ENCODE measurements at regions not wholly inside any gene's neighbourhood (a gene's known extent, or its start where the extent isn't known, plus 50 kb on each side); places are given as distances from the start of the nearest gene placed in this dataset.
A peak's percentile ranks its signal among the peaks of the same experiment; 100 is the strongest.

DNA sequence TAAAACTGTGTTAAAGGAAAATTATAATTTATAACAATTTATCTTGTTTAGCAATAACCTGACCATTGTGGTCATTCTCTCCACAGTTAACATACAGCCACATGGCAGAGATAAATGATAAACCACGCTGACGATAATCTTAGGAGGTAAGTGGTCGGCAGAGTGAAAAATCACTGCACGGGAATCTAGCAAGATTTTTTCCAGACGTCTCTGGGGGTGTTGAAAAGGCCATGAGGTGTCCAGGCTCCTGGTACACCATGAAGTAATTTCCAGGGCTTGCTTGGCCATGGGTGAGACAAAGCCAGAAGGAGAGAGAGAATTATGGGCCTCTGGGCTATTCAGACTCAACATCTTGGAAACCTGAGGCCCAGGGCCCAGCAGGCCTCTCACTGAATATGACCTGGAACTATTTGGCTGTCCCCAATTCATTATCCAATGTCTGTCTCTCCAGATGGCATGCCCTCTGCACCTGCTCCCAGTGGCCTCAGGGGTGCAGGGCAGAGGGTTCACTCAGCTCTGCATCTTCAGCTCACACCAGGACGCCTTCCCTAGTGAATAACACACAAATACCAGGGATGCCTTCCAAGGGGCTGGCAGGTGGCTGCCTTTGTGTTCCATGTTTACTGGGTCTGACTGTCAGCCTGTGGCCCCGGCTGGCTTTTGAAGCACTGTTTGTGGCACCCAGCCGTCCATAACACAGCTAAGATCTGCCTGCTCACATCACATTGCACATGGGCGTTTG, 590.4 kb upstream of the PFKP start (continued):
- TF ChIP-seq, protein P1, sequence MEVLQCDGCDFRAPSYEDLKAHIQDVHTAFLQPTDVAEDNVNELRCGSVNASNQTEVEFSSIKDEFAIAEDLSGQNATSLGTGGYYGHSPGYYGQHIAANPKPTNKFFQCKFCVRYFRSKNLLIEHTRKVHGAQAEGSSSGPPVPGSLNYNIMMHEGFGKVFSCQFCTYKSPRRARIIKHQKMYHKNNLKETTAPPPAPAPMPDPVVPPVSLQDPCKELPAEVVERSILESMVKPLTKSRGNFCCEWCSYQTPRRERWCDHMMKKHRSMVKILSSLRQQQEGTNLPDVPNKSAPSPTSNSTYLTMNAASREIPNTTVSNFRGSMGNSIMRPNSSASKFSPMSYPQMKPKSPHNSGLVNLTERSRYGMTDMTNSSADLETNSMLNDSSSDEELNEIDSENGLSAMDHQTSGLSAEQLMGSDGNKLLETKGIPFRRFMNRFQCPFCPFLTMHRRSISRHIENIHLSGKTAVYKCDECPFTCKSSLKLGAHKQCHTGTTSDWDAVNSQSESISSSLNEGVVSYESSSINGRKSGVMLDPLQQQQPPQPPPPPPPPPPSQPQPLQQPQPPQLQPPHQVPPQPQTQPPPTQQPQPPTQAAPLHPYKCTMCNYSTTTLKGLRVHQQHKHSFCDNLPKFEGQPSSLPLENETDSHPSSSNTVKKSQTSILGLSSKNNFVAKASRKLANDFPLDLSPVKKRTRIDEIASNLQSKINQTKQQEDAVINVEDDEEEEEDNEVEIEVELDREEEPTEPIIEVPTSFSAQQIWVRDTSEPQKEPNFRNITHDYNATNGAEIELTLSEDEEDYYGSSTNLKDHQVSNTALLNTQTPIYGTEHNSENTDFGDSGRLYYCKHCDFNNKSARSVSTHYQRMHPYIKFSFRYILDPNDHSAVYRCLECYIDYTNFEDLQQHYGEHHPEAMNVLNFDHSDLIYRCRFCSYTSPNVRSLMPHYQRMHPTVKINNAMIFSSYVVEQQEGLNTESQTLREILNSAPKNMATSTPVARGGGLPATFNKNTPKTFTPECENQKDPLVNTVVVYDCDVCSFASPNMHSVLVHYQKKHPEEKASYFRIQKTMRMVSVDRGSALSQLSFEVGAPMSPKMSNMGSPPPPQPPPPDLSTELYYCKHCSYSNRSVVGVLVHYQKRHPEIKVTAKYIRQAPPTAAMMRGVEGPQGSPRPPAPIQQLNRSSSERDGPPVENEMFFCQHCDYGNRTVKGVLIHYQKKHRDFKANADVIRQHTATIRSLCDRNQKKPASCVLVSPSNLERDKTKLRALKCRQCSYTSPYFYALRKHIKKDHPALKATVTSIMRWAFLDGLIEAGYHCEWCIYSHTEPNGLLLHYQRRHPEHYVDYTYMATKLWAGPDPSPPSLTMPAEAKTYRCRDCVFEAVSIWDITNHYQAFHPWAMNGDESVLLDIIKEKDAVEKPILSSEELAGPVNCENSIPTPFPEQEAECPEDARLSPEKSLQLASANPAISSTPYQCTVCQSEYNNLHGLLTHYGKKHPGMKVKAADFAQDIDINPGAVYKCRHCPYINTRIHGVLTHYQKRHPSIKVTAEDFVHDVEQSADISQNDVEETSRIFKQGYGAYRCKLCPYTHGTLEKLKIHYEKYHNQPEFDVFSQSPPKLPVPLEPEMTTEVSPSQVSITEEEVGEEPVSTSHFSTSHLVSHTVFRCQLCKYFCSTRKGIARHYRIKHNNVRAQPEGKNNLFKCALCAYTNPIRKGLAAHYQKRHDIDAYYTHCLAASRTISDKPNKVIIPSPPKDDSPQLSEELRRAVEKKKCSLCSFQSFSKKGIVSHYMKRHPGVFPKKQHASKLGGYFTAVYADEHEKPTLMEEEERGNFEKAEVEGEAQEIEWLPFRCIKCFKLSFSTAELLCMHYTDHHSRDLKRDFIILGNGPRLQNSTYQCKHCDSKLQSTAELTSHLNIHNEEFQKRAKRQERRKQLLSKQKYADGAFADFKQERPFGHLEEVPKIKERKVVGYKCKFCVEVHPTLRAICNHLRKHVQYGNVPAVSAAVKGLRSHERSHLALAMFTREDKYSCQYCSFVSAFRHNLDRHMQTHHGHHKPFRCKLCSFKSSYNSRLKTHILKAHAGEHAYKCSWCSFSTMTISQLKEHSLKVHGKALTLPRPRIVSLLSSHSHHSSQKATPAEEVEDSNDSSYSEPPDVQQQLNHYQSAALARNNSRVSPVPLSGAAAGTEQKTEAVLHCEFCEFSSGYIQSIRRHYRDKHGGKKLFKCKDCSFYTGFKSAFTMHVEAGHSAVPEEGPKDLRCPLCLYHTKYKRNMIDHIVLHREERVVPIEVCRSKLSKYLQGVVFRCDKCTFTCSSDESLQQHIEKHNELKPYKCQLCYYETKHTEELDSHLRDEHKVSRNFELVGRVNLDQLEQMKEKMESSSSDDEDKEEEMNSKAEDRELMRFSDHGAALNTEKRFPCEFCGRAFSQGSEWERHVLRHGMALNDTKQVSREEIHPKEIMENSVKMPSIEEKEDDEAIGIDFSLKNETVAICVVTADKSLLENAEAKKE (CRISPR knock-in tag; IDR thresholded peaks at IDR 0.05), result peak; percentile 73; the same call in 1 of the 2 replicates
- no peak for TF ChIP-seq CREB1 (CRISPR knock-in tag; IDR thresholded peaks at IDR 0.05; ENCODE audit: low read depth)
- no peak for TF ChIP-seq POLR2AphosphoS5 (IDR thresholded peaks at IDR 0.05; ENCODE audit: low read depth)
- TF ChIP-seq, protein P2, sequence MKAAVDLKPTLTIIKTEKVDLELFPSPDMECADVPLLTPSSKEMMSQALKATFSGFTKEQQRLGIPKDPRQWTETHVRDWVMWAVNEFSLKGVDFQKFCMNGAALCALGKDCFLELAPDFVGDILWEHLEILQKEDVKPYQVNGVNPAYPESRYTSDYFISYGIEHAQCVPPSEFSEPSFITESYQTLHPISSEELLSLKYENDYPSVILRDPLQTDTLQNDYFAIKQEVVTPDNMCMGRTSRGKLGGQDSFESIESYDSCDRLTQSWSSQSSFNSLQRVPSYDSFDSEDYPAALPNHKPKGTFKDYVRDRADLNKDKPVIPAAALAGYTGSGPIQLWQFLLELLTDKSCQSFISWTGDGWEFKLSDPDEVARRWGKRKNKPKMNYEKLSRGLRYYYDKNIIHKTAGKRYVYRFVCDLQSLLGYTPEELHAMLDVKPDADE (IDR thresholded peaks at IDR 0.05), result no peak
- TF ChIP-seq ZNF114 (CRISPR knock-in tag; IDR thresholded peaks at IDR 0.05), result 0 out of 2 replicates have a peak, but pooled peaks have one; percentile 57
- TF ChIP-seq EZH2phosphoT487 (IDR thresholded peaks at IDR 0.05; ENCODE audit: unreplicated experiment), result no peak

DNA sequence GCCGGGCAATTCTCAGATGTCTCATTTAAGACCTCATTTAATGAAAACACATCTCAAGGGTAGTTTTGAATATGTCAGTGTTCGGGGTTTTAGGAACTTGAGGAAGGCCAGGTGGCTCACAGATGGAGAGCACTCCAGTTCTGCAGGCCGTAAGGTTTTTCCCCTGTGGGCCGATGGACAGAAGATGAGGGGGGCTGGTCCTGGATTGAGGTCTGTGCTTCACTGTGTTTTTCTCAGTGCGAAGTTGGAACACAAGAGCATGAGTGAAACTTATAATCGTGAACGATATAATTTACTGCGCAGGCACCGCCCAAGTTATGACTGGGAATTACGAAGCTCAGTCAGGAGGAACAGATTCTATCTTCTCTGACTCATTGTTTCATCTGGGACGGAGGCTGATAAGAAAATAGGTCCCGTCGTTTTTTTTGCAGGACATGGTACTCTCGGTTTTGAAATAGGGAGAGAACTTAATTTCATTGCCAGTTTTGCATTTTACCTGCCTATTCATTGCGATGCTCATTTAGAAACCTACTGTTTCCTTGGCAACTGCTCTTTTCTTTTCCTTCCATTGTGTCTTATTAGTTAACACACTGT, 591.0 kb upstream of the PFKP start:
- Mint-ChIP-seq H3K9me3 (peaks cover 9% of the 10 kb centered on the region; the same call in 2 of the 3 replicates), H3K4me1 (peaks cover 16% of the 10 kb centered on the region), H3K27ac (no peak overlapping the region), H3K36me3 (ENCODE audit: low read depth) (peaks cover 14% of the 10 kb centered on the region), H3K27me3 (ENCODE audit: insufficient read depth, low read depth, poor library complexity) (peaks cover 8% of the 10 kb centered on the region), H3K4me3 (no peak overlapping the region)
- Histone ChIP-seq H3K9me2 (ENCODE audit: insufficient read depth) (0 out of 2 replicates have a peak, but pooled peaks cover 2% of the 10 kb centered on the region), H3K4me2 (no peak overlapping the region), H3K27ac (ENCODE audit: low read depth) (0 out of 2 replicates have a peak overlapping the region, but pooled peaks have one; percentile 86), H3F3A (replicated peaks; ENCODE audit: low read depth) (no peaks in the 10 kb centered on the region), H3K36me3 (ENCODE audit: insufficient read depth) (no peaks in the 10 kb centered on the region; the same call in 1 of the 2 replicates), H3K4me3 (no peak overlapping the region), H3K4me1 (ENCODE audit: insufficient read depth) (peaks cover 15% of the 10 kb centered on the region), H3K27me3 (ENCODE audit: insufficient read depth) (no peaks in the 10 kb centered on the region), H4K20me1 (replicated peaks; ENCODE audit: insufficient read depth) (no peaks in the 10 kb centered on the region), H3K79me2 (replicated peaks; ENCODE audit: insufficient read depth) (no peaks in the 10 kb centered on the region), H2AFZ (no peak overlapping the region)
- ATAC-seq (no peak), DNase-seq (ENCODE audit: low spot score) (no peak)
- TF ChIP-seq, protein P3, sequence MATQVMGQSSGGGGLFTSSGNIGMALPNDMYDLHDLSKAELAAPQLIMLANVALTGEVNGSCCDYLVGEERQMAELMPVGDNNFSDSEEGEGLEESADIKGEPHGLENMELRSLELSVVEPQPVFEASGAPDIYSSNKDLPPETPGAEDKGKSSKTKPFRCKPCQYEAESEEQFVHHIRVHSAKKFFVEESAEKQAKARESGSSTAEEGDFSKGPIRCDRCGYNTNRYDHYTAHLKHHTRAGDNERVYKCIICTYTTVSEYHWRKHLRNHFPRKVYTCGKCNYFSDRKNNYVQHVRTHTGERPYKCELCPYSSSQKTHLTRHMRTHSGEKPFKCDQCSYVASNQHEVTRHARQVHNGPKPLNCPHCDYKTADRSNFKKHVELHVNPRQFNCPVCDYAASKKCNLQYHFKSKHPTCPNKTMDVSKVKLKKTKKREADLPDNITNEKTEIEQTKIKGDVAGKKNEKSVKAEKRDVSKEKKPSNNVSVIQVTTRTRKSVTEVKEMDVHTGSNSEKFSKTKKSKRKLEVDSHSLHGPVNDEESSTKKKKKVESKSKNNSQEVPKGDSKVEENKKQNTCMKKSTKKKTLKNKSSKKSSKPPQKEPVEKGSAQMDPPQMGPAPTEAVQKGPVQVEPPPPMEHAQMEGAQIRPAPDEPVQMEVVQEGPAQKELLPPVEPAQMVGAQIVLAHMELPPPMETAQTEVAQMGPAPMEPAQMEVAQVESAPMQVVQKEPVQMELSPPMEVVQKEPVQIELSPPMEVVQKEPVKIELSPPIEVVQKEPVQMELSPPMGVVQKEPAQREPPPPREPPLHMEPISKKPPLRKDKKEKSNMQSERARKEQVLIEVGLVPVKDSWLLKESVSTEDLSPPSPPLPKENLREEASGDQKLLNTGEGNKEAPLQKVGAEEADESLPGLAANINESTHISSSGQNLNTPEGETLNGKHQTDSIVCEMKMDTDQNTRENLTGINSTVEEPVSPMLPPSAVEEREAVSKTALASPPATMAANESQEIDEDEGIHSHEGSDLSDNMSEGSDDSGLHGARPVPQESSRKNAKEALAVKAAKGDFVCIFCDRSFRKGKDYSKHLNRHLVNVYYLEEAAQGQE (IDR thresholded peaks at IDR 0.05; ENCODE audit: unreplicated experiment), result no peak
- no peak for TF ChIP-seq ZNF331 (CRISPR knock-in tag; IDR thresholded peaks at IDR 0.05; ENCODE audit: low read depth)
- TF ChIP-seq, protein P2 (IDR thresholded peaks at IDR 0.05), result no peak
- no peak for TF ChIP-seq CREB1 (CRISPR knock-in tag; IDR thresholded peaks at IDR 0.05; ENCODE audit: low read depth)
- TF ChIP-seq ZNF114 (CRISPR knock-in tag; IDR thresholded peaks at IDR 0.05), result no peak
- TF ChIP-seq JUNB (IDR thresholded peaks at IDR 0.05; ENCODE audit: unreplicated experiment), result no peak
- TF ChIP-seq STAT1 (IDR thresholded peaks at IDR 0.05; ENCODE audit: unreplicated experiment), result no peak
- TF ChIP-seq POLR2AphosphoS5 (IDR thresholded peaks at IDR 0.05; ENCODE audit: low read depth), result no peak
